ENCODE measurements at regions not wholly inside any gene's neighbourhood (a gene's known extent, or its start where the extent isn't known, plus 50 kb on each side); places are given as distances from the start of the nearest gene placed in this dataset.

GRCh38 chr15:47964229-47964628, 156.6 kb upstream of the SLC24A5 start:
- H3K4me2 ChIP-seq: no peak overlapping the region
- no peaks in the 10 kb centered on the region for H3K9me2 ChIP-seq (replicated peaks; ENCODE audit: insufficient read depth)
- H3K4me1 ChIP-seq (ENCODE audit: insufficient read depth): no peaks in the 10 kb centered on the region
- no peak overlapping the region for H3K27ac ChIP-seq
- WGBS (ENCODE audit: low lambda C conversion rate, missing lambda C conversion rate): 52% methylated on average over 2 of the region's 2 CpGs
- H4K20me1 ChIP-seq (ENCODE audit: insufficient read depth, poor library complexity, severe bottlenecking): no peaks in the 10 kb centered on the region
- no peak for TF ChIP-seq EZH2 (IDR thresholded peaks at IDR 0.05; ENCODE audit: borderline replicate concordance)
- H3K9me3 ChIP-seq (ENCODE audit: low read depth): no peaks in the 10 kb centered on the region
- no peak for DNase-seq (ENCODE audit: low spot score)
- no peaks in the 10 kb centered on the region for H3K36me3 ChIP-seq (replicated peaks; ENCODE audit: insufficient read depth, low read depth)
- no peak overlapping the region for H3K4me3 ChIP-seq
- no peaks in the 10 kb centered on the region for H3K27me3 ChIP-seq
- H2AFZ ChIP-seq: no peak overlapping the region
- no peaks in the 10 kb centered on the region for H3K79me2 ChIP-seq

GRCh38 chr15:47965297-47965696, 155.5 kb upstream of the SLC24A5 start:
- WGBS (ENCODE audit: low lambda C conversion rate, missing lambda C conversion rate): 67% methylated on average over 4 of the region's 4 CpGs
- no peaks in the 10 kb centered on the region for H3K27me3 ChIP-seq
- H3K36me3 ChIP-seq (replicated peaks; ENCODE audit: insufficient read depth, low read depth): no peaks in the 10 kb centered on the region
- H3K79me2 ChIP-seq: no peaks in the 10 kb centered on the region
- no peak overlapping the region for H3K4me2 ChIP-seq
- TF ChIP-seq CTCF (IDR thresholded peaks at IDR 0.05; ENCODE audit: poor library complexity): no peak
- no peak for TF ChIP-seq EZH2phosphoT487 (IDR thresholded peaks at IDR 0.05; ENCODE audit: low read depth, severe bottlenecking, unreplicated experiment)
- H3K27ac ChIP-seq: no peak overlapping the region
- H3K4me1 ChIP-seq (ENCODE audit: insufficient read depth): no peaks in the 10 kb centered on the region
- no peaks in the 10 kb centered on the region for H4K20me1 ChIP-seq (ENCODE audit: insufficient read depth, poor library complexity, severe bottlenecking)
- no peaks in the 10 kb centered on the region for H3K9me2 ChIP-seq (replicated peaks; ENCODE audit: insufficient read depth)
- H3K4me3 ChIP-seq: no peak overlapping the region
- no peak overlapping the region for H2AFZ ChIP-seq
- no peak for DNase-seq (ENCODE audit: low spot score)
- H3K9me3 ChIP-seq (ENCODE audit: low read depth): no peaks in the 10 kb centered on the region

- TF ChIP-seq EZH2phosphoT487 (IDR thresholded peaks at IDR 0.05; ENCODE audit: low read depth, severe bottlenecking, unreplicated experiment): no peak
- TF ChIP-seq CTCF (IDR thresholded peaks at IDR 0.05; ENCODE audit: poor library complexity): no peak
- no peak for TF ChIP-seq EZH2 (IDR thresholded peaks at IDR 0.05; ENCODE audit: borderline replicate concordance)
- Histone ChIP-seq H3K4me1 (ENCODE audit: insufficient read depth) (no peaks in the 10 kb centered on the region), H3K79me2 (no peaks in the 10 kb centered on the region), H3K27ac (no peak overlapping the region), H4K20me1 (ENCODE audit: insufficient read depth, poor library complexity, severe bottlenecking) (no peaks in the 10 kb centered on the region), H3K4me3 (no peak overlapping the region), H3K27me3 (no peaks in the 10 kb centered on the region), H3K4me2 (no peak overlapping the region), H3K36me3 (replicated peaks; ENCODE audit: insufficient read depth, low read depth) (no peaks in the 10 kb centered on the region), H2AFZ (no peak overlapping the region), H3K9me3 (ENCODE audit: low read depth) (no peaks in the 10 kb centered on the region), H3K9me2 (replicated peaks; ENCODE audit: insufficient read depth) (no peaks in the 10 kb centered on the region)
- DNase-seq (ENCODE audit: low spot score): no peak
- WGBS (ENCODE audit: low lambda C conversion rate, missing lambda C conversion rate): 86% methylated on average over 1 of the region's 1 CpG
These were observed 152.2 kb upstream of the SLC24A5 start for GRCh38 chr15:47968593-47968992.

GRCh38 chr15:47971637-47972036, 149.2 kb upstream of the SLC24A5 start:
- Histone ChIP-seq H3K9me3 (ENCODE audit: low read depth) (no peaks in the 10 kb centered on the region), H3K9me2 (replicated peaks; ENCODE audit: insufficient read depth) (no peaks in the 10 kb centered on the region), H3K27ac (no peak overlapping the region), H2AFZ (no peak overlapping the region), H4K20me1 (ENCODE audit: insufficient read depth, poor library complexity, severe bottlenecking) (no peaks in the 10 kb centered on the region), H3K27me3 (no peaks in the 10 kb centered on the region), H3K4me3 (no peak overlapping the region), H3K79me2 (no peaks in the 10 kb centered on the region), H3K4me2 (no peak overlapping the region), H3K4me1 (ENCODE audit: insufficient read depth) (no peaks in the 10 kb centered on the region), H3K36me3 (replicated peaks; ENCODE audit: insufficient read depth, low read depth) (no peaks in the 10 kb centered on the region)
- WGBS (ENCODE audit: low lambda C conversion rate, missing lambda C conversion rate): 91% methylated on average over 4 of the region's 4 CpGs
- DNase-seq (ENCODE audit: low spot score): no peak
- TF ChIP-seq EZH2 (IDR thresholded peaks at IDR 0.05; ENCODE audit: borderline replicate concordance) (no peak), CTCF (IDR thresholded peaks at IDR 0.05; ENCODE audit: poor library complexity) (no peak), EZH2phosphoT487 (IDR thresholded peaks at IDR 0.05; ENCODE audit: low read depth, severe bottlenecking, unreplicated experiment) (no peak)
